ENCODE measurements at regions not wholly inside any gene's neighbourhood (a gene's known extent, or its start where the extent isn't known, plus 50 kb on each side); places are given as distances from the start of the nearest gene placed in this dataset.

- DNase-seq, result peak; percentile 86
These were observed 61.5 kb downstream of the TBXT start for GRCh38 chr6:166106076-166106686.

GRCh38 chr6:166105341-166106075 lies 62.1 kb downstream of the TBXT start:
- DNase-seq, result no peak

DNA sequence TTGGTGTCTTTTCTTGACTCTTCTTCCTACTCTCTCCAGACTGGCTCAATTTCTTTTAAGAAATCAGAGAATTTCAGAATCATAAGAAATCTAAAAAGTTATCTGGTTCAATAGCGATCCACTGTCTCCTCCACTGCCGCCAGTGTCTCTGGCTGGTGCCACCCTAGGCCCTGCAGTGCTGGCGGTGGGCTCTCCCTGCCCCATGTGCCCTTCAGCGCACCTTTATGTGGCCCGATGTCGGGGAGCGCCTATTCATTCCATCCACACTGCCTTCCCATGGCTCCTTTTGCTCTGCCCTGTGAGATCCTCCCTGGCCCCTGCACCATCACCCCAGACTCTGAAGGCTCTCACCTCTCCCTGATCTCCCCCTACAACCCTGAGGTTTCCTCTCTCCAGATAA lies 62.8 kb downstream of the TBXT start:
- no peak for DNase-seq

- no peak for DNase-seq
These were observed 63.5 kb downstream of the TBXT start for GRCh38 chr6:166104107-166104506.

- DNase-seq, result no peak
These were observed 65.7 kb downstream of the TBXT start for GRCh38 chr6:166101819-166102419.

- peak; percentile 88 for DNase-seq
These were observed 69.6 kb downstream of the TBXT start for GRCh38 chr6:166097914-166098522.

DNA sequence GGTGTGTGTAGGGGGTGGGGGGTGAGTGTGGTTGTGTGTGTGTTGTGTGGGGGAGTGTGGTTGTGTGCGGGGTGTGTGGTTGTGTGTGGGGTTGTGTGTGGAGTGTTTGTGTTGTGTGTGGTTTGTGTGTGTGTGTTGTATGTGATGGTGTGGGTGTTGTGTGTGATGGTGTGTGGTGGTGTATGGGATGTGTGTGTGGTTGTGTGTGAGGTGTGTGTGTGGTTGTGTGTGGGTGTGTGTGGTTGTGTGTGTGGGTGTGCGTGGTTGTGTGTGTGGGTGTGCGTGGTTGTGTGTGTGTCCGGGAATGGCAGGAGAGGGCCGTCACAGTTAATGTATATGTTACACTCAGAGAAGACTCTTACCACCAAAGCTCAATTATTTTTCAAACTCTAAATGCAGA lies 79.8 kb downstream of the TBXT start:
- no peak for DNase-seq

- no peak for DNase-seq
These were observed 80.4 kb downstream of the TBXT start for GRCh38 chr6:166087246-166087645.

DNA sequence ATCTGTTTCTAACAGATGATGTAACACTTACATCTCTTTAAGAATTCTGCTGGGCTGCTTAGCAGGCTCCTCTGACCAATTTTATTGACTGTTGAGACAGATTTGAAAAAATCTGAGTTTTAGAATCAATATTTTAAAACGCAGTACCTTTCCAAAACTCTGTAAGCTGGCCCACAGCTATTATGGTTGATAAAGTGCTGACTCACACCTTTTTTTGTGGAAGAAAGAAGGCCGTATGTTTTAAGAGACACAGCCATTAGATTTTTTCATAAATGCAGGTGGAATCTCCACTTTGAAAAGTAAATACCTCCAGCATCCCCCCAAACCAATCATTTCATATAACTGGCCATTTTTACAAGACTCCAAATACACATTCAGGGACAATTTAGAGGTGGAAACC lies 82.2 kb downstream of the TBXT start:
- no peak for DNase-seq

DNA sequence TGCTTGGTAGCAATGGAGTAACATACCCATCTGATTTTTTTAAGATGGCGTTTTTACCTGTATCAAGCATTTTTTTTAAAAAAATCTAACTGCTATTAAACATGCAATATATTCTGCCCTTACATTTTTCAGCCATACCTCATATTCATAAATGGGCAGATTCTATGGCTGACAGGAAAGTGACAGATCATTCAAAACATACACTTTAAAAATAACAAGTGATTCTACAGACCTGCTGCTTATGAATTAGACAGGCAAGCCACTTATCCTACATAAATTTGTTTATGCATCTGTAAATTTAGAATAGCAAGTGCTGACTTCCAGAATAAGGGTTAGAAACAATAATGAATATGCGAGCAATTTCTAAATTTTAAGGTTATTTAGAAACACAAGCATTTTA lies 82.7 kb downstream of the TBXT start:
- no peak for DNase-seq

GRCh38 chr6:166079841-166080240 lies 87.8 kb downstream of the TBXT start:
- no peak for DNase-seq

DNA sequence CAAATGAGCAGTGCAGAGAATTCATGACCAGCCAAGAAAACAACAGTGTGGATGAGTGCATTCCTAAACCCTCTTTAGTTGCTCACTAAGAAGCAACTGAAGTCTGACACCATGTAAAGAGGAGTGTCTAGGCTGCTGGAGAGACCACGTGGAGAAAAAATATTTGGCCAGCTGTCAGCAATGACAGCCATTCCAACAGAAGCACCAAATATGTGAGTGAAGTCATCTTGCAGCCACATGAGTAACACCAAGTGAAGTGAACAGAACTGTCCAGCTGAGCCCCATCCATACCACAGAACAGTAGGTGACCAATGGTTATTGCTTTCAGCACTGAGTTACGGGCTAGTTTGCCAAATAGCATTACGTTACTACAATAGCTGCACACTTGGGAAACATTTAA lies 89.4 kb downstream of the TBXT start:
- DNase-seq, result peak; percentile 56

GRCh38 chr6:166076625-166077024 lies 91.0 kb downstream of the TBXT start:
- DNase-seq, result no peak

- DNase-seq, result no peak
These were observed 91.7 kb downstream of the TBXT start for GRCh38 chr6:166075925-166076324.

DNA sequence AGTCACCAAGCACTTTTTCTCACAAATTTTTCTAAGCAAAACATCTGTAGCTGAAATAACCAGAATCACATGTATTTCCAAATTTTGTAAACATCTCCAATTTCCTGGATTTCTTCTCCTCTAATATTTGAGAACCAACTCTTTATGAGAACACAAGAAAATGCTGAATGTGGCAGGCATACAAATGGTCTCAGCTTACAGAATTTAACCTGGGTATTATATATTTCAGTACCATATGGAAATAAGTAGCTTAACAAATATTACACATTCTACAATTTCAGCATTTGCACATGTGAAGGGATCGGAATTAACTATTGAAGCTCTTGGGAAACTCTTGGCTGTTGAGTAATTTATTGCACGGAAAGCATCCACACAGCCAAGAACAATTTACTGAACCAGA lies 92.5 kb downstream of the TBXT start:
- DNase-seq, result no peak

GRCh38 chr6:166073082-166073481 lies 94.6 kb downstream of the TBXT start:
- no peak for DNase-seq

DNA sequence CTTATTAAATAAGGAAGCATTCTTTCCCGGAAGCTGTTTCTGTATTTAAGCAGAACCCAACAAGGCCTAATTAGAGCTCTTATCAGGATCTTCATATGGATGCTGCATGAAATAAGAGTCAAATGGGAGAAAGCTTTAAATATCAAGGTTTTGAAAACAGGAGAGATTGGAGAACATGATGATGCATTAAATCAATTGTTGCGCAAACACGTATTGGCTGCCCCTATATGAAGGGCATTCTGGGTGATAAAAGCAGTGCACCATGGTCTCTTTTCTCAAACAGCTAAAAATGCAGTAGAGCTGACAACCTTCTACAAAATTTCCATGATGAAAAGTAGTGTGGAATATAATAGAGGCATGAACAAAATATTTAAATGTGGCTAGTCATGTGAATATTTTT lies 98.9 kb downstream of the TBXT start:
- no peak for DNase-seq

DNA sequence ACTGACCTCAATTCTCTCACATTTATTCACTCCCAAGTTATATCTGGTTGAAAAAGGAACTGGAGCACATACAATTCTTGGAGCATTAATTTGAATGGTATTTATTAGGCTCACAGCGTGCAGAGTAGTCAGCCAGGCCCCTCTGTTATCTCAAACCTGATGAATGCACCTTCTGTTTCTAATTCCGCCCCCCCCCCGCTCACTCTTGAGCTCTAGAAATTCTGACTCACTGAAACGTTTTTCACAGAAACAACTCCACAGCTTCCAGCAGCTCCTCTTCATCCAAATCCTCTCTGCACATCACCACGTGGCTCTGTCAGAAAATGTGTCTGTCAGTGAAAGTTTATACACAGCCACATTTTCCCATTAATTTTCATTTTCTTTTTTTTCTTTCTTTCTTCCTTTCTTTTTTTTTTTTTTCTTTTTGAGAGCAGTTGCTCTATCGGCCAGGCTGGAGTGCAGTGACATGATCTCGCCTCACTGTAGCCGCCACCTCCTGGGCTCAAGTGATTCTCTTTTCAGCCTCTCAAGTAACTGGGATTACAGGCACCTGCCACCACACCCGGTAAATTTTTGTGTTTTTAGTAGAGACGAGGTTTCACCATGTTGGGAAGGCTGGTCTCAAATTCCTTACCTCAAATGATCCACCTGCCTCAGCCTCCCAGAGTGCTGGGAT lies 109.4 kb downstream of the TBXT start:
- no peak for DNase-seq

DNA sequence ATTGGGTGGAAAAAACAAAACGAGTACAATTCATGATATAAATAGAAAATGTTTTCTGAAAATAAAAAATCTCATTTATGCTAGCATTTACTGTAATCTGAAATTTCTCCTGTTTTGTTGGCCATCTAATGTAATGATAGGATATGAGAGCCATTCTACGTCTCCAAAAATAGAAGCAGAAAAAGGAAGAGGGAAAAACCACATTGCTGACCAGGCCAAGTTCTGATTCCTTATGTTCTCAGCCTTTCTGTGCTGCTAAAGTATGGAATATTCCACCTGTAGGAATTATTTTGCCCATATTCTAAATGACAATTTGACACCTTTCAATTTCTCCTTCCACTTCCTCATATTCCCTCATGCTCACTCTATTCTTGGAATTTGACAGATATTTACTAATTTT lies 110.2 kb downstream of the TBXT start:
- DNase-seq, result no peak

DNA sequence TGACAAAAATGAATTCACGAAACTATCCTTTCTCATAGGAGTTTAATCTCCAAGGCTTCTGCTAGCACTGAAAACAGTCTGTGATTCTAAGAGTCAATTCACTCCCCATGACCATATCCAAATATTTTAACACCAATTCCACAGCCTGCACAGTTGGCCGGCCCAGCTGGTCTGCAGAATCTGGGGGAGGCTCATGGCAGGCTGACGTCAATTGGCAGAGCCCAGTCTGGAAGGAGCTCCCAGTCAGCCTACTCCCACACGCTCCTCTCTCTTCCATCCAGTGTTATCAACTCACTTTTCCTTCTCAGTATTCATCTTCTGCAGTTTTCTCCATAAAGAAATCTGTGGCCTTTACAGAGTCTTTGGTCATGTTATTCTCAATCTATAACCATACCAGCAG lies 111.0 kb downstream of the TBXT start:
- peak; percentile 58 for DNase-seq

DNA sequence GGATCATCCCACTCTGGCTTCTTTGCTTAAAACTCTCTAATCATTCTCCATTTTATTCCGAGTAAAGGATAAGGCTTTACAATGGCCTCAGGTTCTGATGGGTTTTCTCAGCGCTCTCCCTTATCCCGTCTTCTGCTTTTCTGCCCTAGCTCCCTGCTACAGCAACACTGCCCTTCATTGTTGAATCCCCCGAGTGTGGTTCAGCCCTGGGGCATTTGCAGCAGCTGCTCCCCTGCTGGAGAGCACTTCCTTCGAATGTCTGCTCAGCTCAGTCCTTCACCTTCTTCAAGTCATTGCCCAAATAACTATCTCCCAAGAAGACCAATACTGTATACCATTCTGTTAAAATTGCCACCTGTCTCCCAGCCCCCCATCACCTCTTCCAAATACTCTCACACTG lies 111.8 kb downstream of the TBXT start:
- DNase-seq, result no peak

DNA sequence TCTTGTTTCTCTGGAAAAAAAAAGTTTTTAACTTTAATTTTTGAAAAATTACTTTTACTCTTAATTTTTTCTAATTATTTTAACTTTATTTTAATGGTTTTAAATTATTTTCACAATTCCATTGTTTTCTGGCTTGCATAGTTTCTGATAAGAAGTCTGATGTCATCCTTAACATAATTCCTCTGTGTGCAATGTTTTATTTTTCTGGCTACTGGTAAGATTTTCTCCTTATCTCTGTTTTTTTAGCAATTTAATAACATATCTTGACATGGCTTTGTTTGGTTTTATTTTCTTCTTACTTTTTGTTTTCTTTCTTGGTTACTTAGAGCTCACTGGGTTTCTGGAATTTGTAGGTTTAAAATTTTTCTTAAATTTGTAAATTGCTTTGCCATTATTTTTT lies 114.8 kb downstream of the TBXT start:
- no peak for DNase-seq

- DNase-seq, result no peak
These were observed 117.1 kb downstream of the TBXT start for GRCh38 chr6:166050559-166050958.

GRCh38 chr6:166046982-166047381 lies 120.7 kb downstream of the TBXT start:
- DNase-seq, result no peak

Data from right forelimb (tissue), 1 donor.